Gastrocnemius medialis (tissue), 4 donors: ENCODE measurements at regions not wholly inside any gene's neighbourhood (a gene's known extent, or its start where the extent isn't known, plus 50 kb on each side); places are given as distances from the start of the nearest gene placed in this dataset.
"Not testable (repeated sequence)": the region's sequence is repeated elsewhere in the genome, so short reads cannot be mapped to it uniquely, and the experiment has no call there.

Source experiments
- ATAC-seq, 2 donors: fragments of 150-250 bp; one replicate each; pipeline ENCODE4 v1.9.1; 2016
- DNase-seq, 2 donors: peaks; one replicate each; pipeline ENCODE4 v3.0.0-alpha.2; 2019
- H3K27ac ChIP-seq, 4 donors: fragments of 200-600 bp; sonication (generic); 1 replicate in 1 of 4; 2 replicates in 3 of 4; pipeline ENCODE4 v1.5.1; 2016 to 2018; ENCODE audit warnings: mild to moderate bottlenecking in 2 of 4, moderate library complexity in 1 of 4
- H3K27me3 ChIP-seq, 3 donors: fragments of 200-600 bp; sonication (generic) in 2 of 3; 1 replicate in 1 of 3; 2 replicates in 2 of 3; pipeline versions ENCODE4 v1.5.1 to v1.6.0; 2016 to 2019; ENCODE audit warnings: mild to moderate bottlenecking in 1 of 3, moderate library complexity in 1 of 3
- H3K36me3 ChIP-seq, 2 donors: fragments of 200-600 bp; sonication (generic) in 1 of 2; one replicate each; pipeline ENCODE4 v1.5.1; 2017 to 2018
- H3K4me1 ChIP-seq, 2 donors: fragments of 200-600 bp; sonication (generic) in 1 of 2; one replicate each; pipeline ENCODE4 v1.5.1; 2016 to 2017; ENCODE audit warnings: mild to moderate bottlenecking in 2 of 2
- H3K4me3 ChIP-seq, 4 donors: fragments of 200-600 bp; sonication (generic) in 3 of 4; 1 replicate in 1 of 4; 2 replicates in 3 of 4; pipeline ENCODE4 v1.5.1; 2016 to 2019; ENCODE audit warnings: mild to moderate bottlenecking in 2 of 4
- H3K9me3 ChIP-seq, 3 donors: fragments of 200-600 bp; sonication (generic) in 2 of 3; 1 replicate in 1 of 3; 2 replicates in 2 of 3; pipeline ENCODE4 v1.5.1; 2016 to 2019
- CTCF ChIP-seq, 5 experiments: fragments of 450-650 bp in 3 of 5; fragments of 200-600 bp in 2 of 5; sonication (generic) in 2 of 5; IDR thresholded peaks in 4 of 5; conservative IDR thresholded peaks in 1 of 5; 1 replicate in 4 of 5; 2 replicates in 1 of 5; pipeline ENCODE4 v1.5.1; 2016 to 2019; ENCODE audit warnings: antibody characterized with exemption in 5 of 5, mild to moderate bottlenecking in 3 of 5, moderate library complexity in 3 of 5
- POLR2A ChIP-seq, 2 donors: fragments of 450-650 bp; IDR thresholded peaks; one replicate each; pipeline ENCODE4 v1.6.1; 2017; ENCODE audit warnings: antibody characterized with exemption in 2 of 2, mild to moderate bottlenecking in 2 of 2, moderate library complexity in 2 of 2
- in situ Hi-C, 4 donors: fragments of 200-750 bp; cut with MboI; loops; one replicate each; pipeline versions ENCODE4 v1.15.0 to v1.8.0; 2017; ENCODE audit warnings: low sequenced_read_pairs in 4 of 4
- intact Hi-C: fragments of 100-400 bp; cut with DNase I; formaldehyde crosslinking; loops from one replicate; pipeline ENCODE4 v1.15.1; 2023; ENCODE audit warnings: low total_unique reads

GRCh38 chr5:138692370-138692769, 60.9 kb upstream of the CTNNA1 start:
- TF ChIP-seq CTCF (IDR thresholded peaks at IDR 0.05 in 4 of 5, conservative IDR thresholded peaks at IDR 0.05 in 1 of 5) (no peak), POLR2A (IDR thresholded peaks at IDR 0.05) (no peak)
- ATAC-seq (no peak), DNase-seq (no peak)
- intact Hi-C loops (no loop called here), in situ Hi-C loops (no loop called here)
- no peaks in the 10 kb centered on the region for H3K36me3 ChIP-seq
- H3K27me3 ChIP-seq = no peaks in the 10 kb centered on the region
- H3K4me1 ChIP-seq = no peaks in the 10 kb centered on the region
- H3K27ac ChIP-seq = no peak overlapping the region
- H3K9me3 ChIP-seq = no peaks in the 10 kb centered on the region
- no peak overlapping the region for H3K4me3 ChIP-seq

GRCh38 chr5:138686668-138687067, 66.6 kb upstream of the CTNNA1 start:
- in situ Hi-C loops = no loop called here
- Histone ChIP-seq H3K9me3 (no peaks in the 10 kb centered on the region), H3K4me1 (no peaks in the 10 kb centered on the region), H3K27ac (no peak overlapping the region), H3K36me3 (no peaks in the 10 kb centered on the region), H3K4me3 (no peak overlapping the region), H3K27me3 (no peaks in the 10 kb centered on the region)
- intact Hi-C loops = no loop called here
- DNase-seq (no peak), ATAC-seq (no peak)
- TF ChIP-seq POLR2A (IDR thresholded peaks at IDR 0.05) (no peak), CTCF (IDR thresholded peaks at IDR 0.05 in 4 of 5, conservative IDR thresholded peaks at IDR 0.05 in 1 of 5) (no peak)

- no peak for ATAC-seq
- no peak for DNase-seq
- H3K36me3 ChIP-seq = no peaks in the 10 kb centered on the region
- TF ChIP-seq CTCF (IDR thresholded peaks at IDR 0.05 in 4 of 5, conservative IDR thresholded peaks at IDR 0.05 in 1 of 5) (no peak), POLR2A (IDR thresholded peaks at IDR 0.05) (no peak)
- no peaks in the 10 kb centered on the region for H3K9me3 ChIP-seq
- intact Hi-C loops (no loop called here), in situ Hi-C loops (no loop called here)
- no peak overlapping the region for H3K27ac ChIP-seq
- H3K27me3 ChIP-seq = no peaks in the 10 kb centered on the region
- H3K4me3 ChIP-seq = no peak overlapping the region
- no peaks in the 10 kb centered on the region for H3K4me1 ChIP-seq
Observed at GRCh38 chr5:138685193-138685745, 68.0 kb upstream of the CTNNA1 start.

GRCh38 chr5:138682462-138682861, 70.8 kb upstream of the CTNNA1 start:
- DNase-seq, in situ Hi-C loops, H3K4me3 ChIP-seq, H3K27ac ChIP-seq, H3K27me3 ChIP-seq, H3K9me3 ChIP-seq, H3K4me1 ChIP-seq, intact Hi-C loops, H3K36me3 ChIP-seq, ATAC-seq: not testable (repeated sequence)

- H3K4me3 ChIP-seq = not testable (repeated sequence)
Observed at GRCh38 chr5:138678826-138679225, 74.4 kb upstream of the CTNNA1 start.

GRCh38 chr5:138677782-138678181, 75.4 kb upstream of the CTNNA1 start:
- H3K4me1 ChIP-seq = no peaks in the 10 kb centered on the region
- no peaks in the 10 kb centered on the region for H3K27me3 ChIP-seq
- no peak for TF ChIP-seq POLR2A (IDR thresholded peaks at IDR 0.05)
- no peaks in the 10 kb centered on the region for H3K9me3 ChIP-seq
- in situ Hi-C loops (no loop called here), intact Hi-C loops (no loop called here)
- H3K36me3 ChIP-seq = no peaks in the 10 kb centered on the region
- DNase-seq = no peak
- H3K4me3 ChIP-seq = no peak overlapping the region
- ATAC-seq = no peak
- no peak overlapping the region for H3K27ac ChIP-seq

More at GRCh38 chr5:138678826-138679225, 74.4 kb upstream of the CTNNA1 start:
- H3K27me3 ChIP-seq, DNase-seq, intact Hi-C loops, ATAC-seq, in situ Hi-C loops, H3K9me3 ChIP-seq, H3K4me1 ChIP-seq, H3K36me3 ChIP-seq, H3K27ac ChIP-seq: not testable (repeated sequence)
